HG03064 (cell line): ENCODE measurements at regions not wholly inside any gene's neighbourhood (a gene's known extent, or its start where the extent isn't known, plus 50 kb on each side); places are given as distances from the start of the nearest gene placed in this dataset.

Source experiments
- ATAC-seq: cut with Tn5 transposase; IDR thresholded peaks from one replicate; pipeline ENCODE4 v1.9.1; 2021; ENCODE audit warnings: low read depth; ENCODE audit not compliant: unreplicated experiment

DNA sequence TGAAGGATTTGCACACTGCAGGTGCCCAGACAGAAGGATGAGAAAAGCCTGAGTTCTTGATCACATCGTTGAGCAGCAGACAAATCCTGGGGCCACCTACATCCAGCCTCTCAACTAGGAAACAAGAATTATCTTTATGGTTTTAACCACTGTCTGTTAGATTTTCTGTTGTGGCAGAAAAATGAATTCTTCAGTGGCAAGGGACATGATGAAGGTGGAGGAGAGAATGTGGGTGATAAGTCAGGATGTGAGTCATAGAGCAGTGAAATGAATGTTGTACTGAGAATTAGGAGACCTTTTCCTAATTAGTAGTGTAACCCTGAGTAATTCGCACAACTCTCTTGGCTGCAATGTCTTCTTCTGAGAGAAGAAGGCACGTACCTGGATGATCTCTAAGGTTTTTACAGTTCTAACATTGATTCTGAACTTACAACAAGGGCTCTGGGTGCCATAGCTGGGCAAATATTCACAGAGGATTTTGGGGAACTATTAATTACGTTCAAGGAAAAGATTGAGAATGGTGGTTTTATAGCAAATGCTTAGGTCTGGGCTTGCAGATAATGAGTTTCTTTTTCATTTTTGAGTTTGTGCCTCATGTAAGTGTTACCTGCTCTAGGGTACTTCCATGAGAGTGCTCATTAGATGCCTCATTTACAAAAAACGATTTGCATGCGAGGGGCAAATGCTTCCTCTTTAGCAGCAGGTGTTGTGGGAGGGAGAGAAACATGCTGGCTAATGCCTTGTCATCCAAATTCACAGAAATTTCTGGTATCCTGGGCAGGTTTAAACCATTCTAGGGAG, 111.0 kb upstream of the KL start:
- no peak for ATAC-seq

DNA sequence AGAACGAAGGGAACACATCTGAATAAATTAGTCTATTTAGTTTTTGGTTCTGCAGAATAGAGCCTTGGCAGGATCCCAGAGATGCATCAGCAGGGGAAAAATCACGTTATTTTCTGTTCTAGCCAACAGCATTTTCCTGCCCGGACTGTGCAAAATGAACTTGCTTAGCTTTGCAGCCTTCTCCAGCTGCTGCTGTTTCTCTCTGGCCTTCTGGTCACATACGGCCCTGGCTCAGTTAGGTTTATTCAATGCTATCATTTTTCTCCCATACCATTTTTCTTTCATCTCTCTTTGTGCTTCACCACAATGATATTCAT, 110.4 kb upstream of the KL start:
- no peak for ATAC-seq

DNA sequence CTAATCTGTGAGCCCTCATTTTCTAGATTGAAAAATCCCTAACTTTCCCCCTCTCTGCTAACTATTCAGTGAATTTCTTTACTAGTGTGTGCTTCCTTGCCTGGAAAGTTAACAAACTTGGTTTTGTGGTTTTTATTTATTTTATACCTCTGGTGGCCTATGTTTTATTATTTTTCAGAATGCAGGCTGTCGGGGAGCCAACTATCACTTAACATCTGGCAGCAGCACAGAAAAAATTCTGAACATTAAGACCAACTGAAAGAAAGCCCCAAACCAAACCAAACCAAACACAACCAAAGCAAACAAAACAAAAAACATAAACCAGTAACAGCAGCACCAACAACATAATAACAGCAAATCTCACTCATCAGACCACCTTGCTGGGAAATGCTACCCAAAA, 109.0 kb upstream of the KL start:
- ATAC-seq = no peak

DNA sequence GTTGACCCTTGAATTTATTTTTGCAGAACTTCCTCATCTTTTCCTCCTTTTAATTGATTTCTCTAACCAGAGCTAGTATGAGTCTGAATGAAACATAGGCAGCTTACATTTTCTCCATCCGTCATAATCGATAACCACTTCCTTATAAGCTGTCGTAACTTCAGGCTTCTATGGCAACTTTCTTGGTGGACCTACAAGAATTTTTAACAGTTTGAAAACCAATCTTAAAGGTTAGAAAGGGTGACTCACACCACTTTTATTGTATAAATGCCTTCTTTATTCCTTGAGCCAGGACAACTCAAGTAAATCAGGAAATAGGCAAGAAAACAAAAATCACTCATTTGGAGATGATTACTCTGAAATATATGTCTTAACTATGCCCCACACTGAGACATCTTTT, 105.7 kb upstream of the KL start:
- ATAC-seq = no peak

DNA sequence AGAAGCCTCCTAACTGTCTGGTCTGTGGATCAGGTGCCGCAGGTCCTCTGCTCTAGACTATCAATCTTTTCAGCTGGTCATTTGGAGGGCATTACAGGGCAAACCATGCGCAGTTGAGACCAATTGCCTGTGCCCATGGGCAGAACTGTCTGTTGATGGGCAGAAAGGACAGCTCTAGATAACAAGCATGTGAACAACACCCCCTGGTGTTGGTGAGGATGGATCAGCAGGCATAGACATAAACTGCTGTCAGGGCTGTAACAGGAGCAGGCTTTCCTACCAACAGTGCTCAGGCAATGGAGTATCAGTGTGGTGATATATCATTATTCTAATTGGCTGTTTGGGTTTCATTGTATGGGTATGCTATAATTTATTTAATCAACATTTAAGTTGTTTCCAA, 104.7 kb upstream of the KL start:
- no peak for ATAC-seq

DNA sequence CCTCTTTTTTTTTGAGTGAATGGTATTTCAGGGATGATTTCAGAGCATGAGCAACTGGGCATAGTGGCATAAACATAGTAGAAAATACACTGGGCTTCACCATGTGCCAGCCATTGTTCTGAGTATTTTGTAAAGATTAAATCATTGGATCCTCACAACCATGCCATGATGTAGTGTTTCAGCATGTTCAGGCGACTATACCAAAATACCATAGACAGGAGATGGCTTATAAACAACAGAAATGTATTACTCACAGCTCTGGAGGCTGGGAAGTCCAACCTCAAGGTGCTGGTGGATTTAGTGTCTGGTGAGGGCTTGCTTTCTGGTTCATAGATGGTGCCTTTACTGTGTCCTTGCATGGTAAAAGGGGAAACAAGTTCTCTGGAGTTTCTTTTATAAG, 101.5 kb upstream of the KL start:
- no peak for ATAC-seq

DNA sequence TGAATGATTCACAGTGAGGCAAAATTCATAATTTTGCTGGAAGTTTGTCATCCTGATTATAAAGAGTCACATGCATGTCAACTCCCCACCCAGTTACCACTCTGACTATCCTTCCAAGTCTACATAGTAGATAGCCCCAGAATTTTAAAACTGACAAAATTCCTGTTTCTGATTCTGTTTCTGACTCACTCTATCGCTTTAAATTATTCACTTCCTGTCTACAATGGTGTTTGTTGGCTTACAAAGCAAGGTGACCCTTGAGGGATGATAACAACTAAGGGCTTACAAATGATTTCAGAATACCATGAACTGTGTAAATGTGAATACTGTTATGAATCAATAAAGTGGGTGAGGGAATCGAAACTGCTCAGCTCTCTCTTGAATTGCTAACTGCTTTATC, 98.7 kb upstream of the KL start:
- no peak for ATAC-seq

DNA sequence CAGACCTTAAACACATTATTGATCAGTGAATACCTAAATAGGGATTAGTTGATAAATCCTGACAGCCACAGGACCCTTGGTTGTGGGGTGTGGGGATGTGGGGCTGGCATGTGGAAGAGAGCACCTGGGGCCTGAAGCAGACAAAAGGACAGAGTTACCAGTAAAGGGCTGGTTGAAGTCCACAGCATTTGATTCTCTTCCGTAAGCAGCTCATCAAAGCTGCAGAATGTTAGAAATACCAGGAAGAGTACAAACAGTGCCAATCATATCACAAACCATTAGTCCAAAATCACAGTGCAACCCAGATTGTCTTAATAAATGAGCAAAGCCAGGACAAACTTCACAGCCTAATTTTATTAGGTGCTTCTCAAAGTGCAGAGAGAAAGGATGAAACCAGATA, 92.5 kb upstream of the KL start:
- ATAC-seq = no peak

DNA sequence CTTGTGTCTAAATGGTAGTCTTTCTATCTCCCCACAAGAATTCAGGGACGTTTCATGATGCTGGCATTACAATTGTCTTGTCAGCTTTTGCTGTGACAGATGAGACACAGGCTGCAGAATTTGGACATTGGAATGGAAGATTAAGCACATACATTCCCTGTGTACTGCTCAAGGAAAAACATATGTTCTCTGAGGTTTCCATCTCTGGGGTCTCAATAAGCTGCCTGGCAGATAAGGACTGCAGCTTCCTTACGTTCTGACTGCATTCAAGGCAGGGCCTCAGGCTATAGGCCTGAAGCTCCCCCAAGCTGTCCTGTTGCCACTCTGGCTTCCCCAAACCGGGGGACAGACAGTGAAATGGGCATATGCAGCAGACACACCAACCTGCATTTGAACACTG, 91.3 kb upstream of the KL start:
- no peak for ATAC-seq

DNA sequence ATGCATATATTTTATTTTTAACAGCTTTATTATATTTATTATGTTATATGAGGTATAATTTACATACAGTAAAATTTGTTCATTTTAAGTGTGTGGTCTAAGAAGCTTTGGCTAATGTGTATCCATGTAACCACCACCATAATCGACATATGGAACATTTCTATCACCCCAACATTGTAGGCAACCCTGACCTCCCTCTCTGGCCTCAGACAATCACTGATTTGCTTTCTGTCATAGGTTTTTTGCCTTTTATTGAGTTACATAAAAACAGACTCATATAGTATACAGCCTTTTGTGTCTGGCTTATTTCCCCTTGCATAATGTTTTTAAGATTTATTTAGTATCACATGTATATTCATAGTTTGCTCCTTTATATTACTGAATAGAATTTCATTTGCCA, 90.7 kb upstream of the KL start:
- no peak for ATAC-seq

DNA sequence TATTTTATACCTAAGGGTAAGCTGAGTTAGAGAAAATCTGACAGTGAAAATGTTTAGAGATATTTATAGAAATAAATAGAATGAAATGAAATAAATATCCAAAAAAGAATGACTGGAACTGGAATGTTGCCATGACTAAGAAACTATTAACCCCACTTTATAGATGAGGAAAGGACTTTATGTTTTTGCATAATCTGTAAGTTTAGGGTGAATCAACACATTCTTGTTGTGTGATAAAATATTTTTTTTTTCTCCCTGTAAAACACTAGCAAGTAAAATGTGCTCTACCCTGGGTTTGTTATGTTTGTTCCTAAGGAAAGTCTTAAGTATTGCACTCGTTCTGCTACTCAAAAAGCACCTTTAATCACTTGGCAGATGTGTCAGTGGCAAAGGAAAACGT, 83.8 kb upstream of the KL start:
- no peak for ATAC-seq

DNA sequence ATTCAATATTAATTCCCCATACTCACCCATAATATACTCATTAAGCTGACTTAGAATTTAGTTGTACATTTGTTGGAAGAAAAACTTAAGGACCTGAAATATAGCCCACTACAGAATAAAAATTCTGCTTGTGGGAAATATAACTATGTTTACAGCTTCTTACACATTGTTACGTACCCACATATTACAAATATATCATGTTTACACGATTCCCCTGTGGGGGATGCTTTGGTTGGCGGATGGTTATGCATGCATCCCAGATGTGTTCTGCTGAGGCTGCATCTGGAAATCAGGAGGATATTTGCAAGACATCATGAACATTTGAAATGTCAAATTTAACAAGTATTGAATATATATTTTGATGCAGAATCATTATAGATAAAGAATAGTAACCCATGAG, 79.5 kb upstream of the KL start:
- no peak for ATAC-seq

DNA sequence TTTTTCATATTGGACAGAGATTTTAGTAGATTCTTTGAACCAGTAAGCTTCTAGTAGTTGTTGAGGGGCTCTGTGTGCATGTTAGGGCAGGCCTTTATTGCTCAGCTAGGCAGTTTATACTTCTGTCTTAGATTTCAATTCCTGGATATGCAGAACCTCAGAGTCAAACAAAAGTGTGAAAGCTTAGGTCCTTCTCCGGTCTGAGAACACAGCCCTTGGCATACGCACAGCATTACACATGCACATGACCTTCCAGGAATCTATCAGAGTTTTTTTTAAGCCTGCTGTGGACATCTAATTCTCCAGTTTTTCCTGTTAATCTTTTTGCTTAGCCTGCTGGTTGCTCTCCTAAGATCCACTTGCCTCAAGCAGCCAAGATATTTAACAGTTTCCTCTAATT, 77.9 kb upstream of the KL start:
- no peak for ATAC-seq

DNA sequence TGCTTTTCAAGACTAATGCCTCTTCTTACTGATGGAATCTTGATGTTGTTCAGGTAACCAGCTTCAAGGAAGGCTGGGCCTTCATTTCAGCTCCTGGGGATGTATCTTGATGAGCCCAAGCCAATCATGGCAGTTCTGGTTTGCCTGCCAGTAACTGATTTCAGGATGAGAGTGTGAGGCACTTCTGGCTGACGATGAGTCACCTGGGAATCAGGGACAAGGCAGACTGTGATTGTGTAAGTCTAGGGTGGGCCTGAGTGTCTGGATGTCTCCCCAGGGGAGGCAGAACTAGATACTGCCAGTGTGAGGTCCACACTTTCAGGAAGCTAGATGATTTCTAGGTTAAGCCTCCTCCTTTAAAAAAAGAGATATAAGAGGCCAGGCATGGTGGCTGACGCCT, 77.3 kb upstream of the KL start:
- no peak for ATAC-seq

DNA sequence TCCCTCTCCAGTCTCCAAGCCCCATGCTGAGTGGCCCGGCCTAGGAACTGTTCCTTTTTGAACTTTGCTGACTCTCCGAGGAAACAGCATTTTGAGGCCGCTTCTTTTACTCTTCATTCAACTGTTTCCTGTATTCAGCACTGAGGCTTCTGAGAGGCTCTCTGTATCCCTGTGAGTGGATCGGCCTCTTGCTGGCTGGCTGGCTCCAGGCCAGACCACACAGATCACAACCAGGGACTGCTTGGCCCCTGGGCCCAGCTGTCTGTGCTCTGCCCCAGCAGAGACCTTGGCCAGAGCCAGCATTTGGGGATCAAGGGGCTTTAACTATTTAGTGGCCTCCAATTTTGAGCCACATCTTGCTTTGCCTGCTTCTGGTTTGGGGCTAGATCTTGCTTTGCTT, 75.6 kb upstream of the KL start:
- no peak for ATAC-seq

DNA sequence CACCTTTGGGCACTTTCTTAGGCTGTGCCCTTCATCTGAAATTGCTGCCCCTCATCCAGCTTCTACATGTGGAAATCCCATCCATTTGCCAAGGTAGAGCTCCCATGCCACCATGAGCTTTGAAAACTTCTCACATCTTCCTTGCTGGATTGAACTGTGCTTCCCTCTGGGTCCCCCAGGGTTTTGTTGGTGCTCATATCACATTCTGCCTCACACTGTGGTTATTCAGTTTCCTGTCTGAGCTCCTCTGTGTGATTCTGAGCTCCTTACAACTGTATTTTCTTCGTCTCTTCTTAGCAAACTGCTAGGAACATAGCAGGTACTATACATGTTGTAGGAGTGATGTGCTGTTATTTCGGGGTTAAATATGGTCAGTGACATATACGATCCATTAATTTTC, 74.9 kb upstream of the KL start:
- no peak for ATAC-seq

DNA sequence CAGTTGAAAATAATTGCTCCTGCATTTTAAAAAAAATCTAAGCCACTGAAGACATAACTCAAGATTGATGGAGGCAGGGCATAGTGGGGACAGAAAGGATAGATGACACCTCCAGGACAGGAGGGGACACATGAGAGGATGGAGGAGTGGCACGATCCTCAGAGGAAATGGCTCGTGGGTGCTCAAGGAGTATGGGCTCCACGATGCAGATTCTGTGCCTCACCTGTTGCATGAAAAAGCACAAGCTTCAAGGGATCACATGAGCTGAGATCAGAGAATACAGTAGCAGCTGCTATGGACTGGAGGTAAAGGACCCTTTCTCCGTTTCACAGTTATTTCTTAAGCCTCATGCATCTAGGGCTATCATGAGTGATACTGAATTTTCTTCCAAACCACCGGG, 69.7 kb upstream of the KL start:
- no peak for ATAC-seq

DNA sequence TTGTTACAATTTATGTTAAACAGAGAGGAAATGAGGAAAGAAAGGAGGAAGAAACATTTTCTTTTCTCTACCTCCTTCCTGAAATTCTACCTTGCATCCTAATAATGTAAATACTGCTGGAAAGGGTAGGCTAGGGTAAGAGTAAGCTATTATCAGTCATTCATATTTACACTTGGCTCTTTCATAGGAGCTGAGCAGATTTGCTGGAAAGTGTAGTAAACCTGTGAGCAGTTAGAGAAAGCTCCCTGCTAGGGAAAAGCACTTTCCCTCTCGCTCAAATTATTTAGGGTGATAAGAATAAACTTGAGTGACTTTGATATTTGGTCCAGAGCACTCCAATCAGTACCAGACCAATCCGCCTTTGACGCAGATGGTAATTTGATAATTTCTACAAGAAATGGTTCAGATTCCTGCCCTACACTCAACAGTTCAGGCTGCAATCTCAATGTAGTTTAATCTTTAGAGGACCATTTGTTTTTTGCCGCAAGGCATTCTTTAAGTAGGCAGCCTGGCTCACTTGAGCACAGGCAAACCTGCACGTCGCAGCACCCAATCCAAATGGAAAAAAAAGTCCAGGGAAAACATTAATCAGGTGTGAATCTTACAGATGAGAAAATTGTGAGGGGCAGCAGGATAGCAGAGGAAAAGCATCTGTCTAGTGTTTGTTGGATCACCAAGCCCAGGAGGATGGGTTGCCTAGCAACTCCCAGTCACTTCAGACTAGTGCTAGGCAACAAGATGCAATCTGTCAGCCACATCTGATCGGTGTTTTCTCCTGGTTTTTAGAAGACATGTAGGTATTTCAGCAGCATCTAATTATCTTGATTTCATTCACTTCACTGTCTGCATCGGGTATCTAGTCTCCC, 68.6 kb upstream of the KL start:
- no peak for ATAC-seq

DNA sequence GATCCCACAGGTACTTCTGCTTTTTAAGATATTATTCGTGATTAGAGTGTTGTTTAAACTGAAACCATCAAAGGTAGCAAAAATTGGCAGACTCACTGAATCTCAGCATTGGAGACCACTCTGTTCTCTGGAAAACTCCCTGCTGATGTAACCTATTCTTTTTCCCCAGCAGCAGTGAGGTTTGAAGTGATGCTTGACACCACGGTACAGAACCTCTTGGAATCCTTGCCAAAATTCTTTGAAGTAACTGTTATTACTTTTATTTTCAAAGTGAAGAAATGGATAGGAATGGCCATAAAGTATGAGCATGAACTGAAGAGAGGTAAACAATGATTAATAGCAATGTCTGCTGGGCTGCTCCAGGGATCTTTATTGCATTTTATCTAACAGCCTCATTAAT, 66.4 kb upstream of the KL start:
- ATAC-seq = no peak

DNA sequence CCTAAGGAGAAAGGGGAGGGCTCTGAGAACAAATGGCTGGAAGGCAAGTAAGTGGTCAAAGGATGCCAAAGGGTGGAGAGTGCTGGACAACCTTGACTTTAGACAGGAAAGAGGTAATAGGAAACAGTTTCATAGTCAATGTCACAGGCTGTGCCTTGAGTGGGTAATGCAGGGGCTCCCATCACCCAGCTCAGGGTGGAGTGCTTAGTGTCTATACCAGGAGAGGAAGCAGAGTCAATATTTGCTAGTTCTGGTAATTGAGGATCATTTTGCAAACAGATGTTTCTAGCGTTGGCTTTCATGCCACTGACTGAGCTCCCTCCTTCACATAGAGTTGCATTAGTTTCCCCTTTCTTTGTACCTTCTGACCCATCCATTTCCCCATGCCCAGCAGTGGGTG, 64.6 kb upstream of the KL start:
- no peak for ATAC-seq

DNA sequence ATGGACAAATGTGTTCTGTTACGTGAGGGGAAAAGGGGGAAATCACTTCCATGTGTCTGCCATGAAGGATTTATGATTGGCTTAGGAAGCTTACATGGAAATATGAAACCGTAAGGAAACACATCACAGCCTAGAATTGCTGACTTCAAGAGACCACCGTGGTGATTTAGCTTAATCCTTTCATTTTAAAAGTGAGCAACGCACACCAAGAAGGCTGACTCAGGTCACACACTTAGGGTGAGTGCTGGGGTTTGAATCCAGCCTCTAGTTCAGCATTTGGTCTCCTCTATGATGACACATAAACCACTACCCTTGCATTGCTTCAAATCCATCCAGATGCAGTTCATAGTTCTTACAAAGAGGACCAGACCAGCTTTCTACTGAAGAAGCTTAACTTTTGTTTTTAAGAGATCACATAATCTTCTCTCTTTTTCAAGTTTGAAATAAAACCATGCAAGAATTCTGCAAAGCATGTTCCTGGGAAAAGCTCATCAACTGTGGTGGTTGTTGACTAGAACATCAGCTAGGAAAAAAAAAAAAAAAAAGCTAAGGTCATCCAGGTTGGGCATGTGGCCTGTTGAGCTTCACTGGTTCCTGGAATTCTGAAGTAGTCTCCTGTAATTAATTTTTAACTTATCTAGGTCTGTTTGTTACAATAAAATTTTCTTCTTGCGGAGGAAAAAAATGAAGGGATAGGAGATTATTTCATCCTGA, 60.2 kb upstream of the KL start:
- no peak for ATAC-seq

DNA sequence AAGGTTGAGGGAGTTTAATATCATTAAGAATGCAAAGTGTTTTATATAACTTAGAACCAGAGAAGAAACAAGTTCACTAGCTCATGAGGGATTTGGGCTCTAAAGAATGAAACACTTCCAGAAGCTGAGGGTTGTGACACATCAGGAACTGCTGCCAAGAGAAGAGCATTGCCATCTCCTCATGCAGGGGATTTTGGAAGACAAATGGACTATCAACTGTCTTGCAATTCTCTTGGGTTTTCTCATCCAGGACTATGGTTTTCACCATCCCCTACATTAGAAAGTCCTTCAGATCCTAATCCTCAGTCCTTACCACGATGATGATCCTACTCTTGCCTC, 59.7 kb upstream of the KL start:
- ATAC-seq = no peak
